Testis (tissue), 2 donors: ENCODE measurements at regions not wholly inside any gene's neighbourhood (a gene's known extent, or its start where the extent isn't known, plus 50 kb on each side); places are given as distances from the start of the nearest gene placed in this dataset.

ENCODE experiments used
- POLR2A ChIP-seq: fragments of 450-650 bp; IDR thresholded peaks from one replicate; pipeline ENCODE4 v1.6.1; 2017; ENCODE audit warnings: antibody characterized with exemption, mild to moderate bottlenecking, moderate library complexity
- TF ChIP-seq, protein P1 (sequence below), 3 experiments: fragments of 450-650 bp in 2 of 3; fragments of 200-600 bp in 1 of 3; sonication (generic) in 1 of 3; IDR thresholded peaks; one replicate each; pipeline ENCODE4 v1.5.1; 2016 to 2019; ENCODE audit warnings: antibody characterized with exemption in 3 of 3, mild to moderate bottlenecking in 2 of 3, moderate library complexity in 1 of 3

DNA sequence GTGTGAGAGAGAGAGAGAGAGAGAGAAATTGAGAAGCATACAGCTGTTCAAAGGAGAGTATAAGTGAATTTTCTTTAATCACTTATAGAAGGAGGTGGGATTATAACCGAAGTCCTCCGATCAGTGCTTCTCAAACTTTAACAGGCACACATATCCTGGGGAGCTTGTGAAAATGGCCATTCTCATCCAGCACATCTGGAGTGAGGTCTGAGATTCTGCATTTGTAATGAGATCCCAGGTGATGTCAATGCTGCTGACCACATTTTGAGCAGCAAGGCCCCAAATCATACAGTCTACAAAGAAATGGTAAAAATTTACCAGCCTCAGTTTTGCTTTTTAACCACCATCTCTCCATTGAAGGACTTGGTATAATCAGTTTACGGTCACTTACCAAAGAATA, 219.0 kb downstream of the PTEN start:
- TF ChIP-seq, protein P1, sequence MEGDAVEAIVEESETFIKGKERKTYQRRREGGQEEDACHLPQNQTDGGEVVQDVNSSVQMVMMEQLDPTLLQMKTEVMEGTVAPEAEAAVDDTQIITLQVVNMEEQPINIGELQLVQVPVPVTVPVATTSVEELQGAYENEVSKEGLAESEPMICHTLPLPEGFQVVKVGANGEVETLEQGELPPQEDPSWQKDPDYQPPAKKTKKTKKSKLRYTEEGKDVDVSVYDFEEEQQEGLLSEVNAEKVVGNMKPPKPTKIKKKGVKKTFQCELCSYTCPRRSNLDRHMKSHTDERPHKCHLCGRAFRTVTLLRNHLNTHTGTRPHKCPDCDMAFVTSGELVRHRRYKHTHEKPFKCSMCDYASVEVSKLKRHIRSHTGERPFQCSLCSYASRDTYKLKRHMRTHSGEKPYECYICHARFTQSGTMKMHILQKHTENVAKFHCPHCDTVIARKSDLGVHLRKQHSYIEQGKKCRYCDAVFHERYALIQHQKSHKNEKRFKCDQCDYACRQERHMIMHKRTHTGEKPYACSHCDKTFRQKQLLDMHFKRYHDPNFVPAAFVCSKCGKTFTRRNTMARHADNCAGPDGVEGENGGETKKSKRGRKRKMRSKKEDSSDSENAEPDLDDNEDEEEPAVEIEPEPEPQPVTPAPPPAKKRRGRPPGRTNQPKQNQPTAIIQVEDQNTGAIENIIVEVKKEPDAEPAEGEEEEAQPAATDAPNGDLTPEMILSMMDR (IDR thresholded peaks at IDR 0.05) = no peak
- TF ChIP-seq POLR2A = no peak
